IPS-18c (cell line): ENCODE measurements at regions not wholly inside any gene's neighbourhood (a gene's known extent, or its start where the extent isn't known, plus 50 kb on each side); places are given as distances from the start of the nearest gene placed in this dataset.
"Not testable (repeated sequence)": the region's sequence is repeated elsewhere in the genome, so short reads cannot be mapped to it uniquely, and the experiment has no call there.

Experiments
- H3K4me3 ChIP-seq: 2 replicates; pipeline ENCODE4 v1.7.0; 2013; ENCODE audit warnings: low read depth, mild to moderate bottlenecking, low read length, moderate library complexity; ENCODE audit not compliant: insufficient read depth
- H3K9me3 ChIP-seq: one replicate; pipeline ENCODE4 v1.6.1; 2013; ENCODE audit warnings: mild to moderate bottlenecking, low read length, moderate library complexity; ENCODE audit not compliant: control insufficient read depth, insufficient read depth

- Histone ChIP-seq H3K9me3 (no peaks in the 10 kb centered on the region), H3K4me3 (no peak overlapping the region)
These were observed 57.8 kb downstream of the OR2B2 start for GRCh38 chr6:27854421-27854820.

GRCh38 chr6:27851440-27851839, 60.8 kb downstream of the OR2B2 start:
- no peak overlapping the region for H3K4me3 ChIP-seq

DNA sequence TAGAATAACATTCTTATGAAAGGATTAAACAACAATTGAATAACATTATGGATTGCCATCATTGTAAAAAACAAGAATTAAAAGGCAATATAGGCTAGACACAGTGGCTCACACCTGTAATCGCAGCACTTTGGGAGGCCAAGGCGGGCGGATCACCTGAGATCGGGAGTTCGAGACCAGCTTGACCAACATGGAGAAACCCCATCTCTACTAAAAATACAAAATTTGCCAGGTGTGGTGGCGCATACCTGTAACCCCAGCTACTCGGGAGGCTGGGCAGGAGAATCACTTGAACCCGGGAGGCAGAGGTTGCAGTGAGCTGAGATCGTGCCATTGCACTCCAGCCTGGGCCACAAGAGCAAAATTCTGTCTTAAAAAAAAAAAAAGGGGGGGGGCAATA, 63.2 kb downstream of the OR2B2 start:
- H3K9me3 ChIP-seq, H3K4me3 ChIP-seq: not testable (repeated sequence)

More at GRCh38 chr6:27851440-27851839, 60.8 kb downstream of the OR2B2 start:
- no peaks in the 10 kb centered on the region for H3K9me3 ChIP-seq

DNA sequence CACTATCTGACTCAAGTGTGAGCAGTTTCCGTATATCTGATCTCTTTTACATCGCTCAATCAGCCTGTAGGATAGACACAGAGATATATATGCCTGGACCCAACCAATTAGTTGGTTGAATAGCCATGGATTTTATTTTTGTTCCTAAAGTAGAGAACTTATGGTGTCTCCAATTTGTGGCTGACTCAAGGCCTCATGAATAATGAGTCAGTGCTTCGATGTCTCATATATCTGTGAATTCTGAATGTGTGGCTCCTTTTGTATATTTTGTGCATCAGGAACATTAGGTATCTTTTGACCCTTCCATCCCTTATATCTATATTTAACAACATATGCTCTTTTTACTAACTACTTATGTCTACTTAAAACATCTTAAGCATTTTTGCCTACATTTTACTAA, 64.5 kb downstream of the OR2B2 start:
- Histone ChIP-seq H3K4me3 (no peak overlapping the region), H3K9me3 (no peaks in the 10 kb centered on the region)

GRCh38 chr6:27840572-27840971, 71.6 kb downstream of the OR2B2 start:
- Histone ChIP-seq H3K4me3 (no peak overlapping the region), H3K9me3 (no peaks in the 10 kb centered on the region)

- H3K9me3 ChIP-seq = no peaks in the 10 kb centered on the region
- H3K4me3 ChIP-seq = peak overlapping the region; percentile 70
These were observed 72.3 kb downstream of the OR2B2 start for GRCh38 chr6:27839626-27840475.

DNA sequence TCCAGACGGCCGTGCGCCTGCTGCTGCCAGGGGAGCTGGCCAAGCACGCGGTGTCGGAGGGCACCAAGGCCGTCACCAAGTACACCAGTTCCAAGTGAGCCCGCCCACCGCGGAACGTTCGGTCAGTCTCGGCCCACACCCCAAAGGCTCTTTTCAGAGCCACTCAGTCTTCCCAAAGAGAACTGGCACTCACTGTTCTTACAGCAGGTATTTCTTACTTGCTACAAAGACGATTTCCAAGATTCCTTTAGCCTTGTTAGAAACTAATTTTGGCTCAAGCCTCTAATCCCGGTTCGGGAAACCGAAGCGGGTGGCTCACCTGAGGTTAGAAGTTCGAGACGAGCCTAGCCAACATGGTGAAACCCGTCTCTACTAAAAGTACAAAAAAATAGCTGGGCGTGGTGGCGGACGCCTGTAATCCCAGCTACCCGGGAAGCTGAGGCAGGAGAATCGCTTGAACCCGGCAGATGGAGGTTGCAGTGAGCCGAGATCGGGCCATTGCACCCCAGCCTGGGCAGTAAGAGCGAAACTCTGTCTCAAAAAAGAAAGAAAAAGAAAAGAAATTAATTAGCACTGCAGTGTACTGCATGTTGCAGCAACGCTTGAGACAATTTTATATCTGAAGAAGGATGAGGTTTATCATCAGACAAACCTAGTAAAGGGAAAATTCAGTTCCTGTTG, 73.1 kb downstream of the OR2B2 start:
- Histone ChIP-seq H3K9me3 (no peaks in the 10 kb centered on the region), H3K4me3 (peak overlapping the region; percentile 70)

DNA sequence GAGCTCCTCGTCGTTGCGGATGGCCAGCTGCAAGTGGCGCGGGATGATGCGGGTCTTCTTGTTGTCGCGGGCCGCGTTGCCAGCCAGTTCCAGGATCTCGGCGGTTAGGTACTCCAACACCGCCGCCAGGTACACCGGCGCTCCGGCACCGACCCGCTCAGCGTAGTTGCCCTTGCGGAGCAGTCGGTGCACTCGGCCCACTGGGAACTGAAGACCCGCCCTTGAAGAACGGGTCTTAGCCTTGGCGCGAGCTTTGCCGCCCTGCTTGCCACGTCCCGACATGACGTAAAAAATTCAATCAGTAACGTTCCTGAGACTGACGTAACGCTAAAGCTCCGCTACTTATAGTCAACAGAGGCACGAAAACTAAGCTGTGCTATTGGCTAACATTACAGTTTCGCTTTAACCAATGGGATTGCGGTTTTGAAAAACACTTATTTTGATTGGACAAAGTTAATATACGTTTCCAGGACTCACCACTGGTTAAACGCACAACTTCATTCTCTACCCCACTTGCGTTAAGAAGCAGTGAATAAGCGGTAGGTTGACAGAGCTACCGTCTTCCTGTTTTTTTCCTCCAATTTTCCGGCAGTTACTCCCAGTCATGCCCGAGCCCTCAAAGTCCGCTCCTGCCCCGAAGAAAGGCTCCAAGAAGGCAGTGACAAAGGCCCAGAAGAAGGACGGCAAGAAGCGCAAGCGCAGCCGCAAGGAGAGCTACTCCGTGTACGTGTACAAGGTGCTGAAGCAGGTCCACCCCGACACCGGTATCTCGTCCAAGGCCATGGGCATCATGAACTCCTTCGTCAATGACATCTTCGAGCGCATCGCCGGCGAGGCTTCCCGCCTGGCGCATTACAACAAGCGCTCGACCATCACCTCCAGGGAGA, 73.9 kb downstream of the OR2B2 start:
- Histone ChIP-seq H3K4me3 (peak overlapping the region; percentile 70), H3K9me3 (no peaks in the 10 kb centered on the region)

DNA sequence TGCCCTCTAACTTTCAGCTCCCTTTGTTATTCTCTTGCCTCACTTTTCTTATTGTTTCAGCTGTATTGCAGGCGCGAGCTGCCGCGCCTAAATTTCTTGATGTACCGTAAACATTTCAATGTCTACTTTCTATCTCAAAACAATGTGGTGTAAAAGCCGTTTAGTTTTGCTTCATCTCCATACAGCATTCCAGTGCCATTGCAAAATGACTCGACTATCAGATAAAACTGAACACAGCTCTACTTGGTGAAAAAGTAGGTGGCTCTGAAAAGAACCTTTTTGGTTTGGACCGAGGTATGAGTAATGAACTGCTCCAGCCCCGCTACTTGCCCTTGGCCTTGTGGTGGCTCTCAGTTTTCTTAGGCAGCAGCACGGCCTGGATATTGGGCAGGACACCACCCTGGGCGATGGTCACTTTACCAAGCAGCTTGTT, 74.6 kb downstream of the OR2B2 start:
- H3K9me3 ChIP-seq = no peaks in the 10 kb centered on the region
- peak overlapping the region; percentile 70 for H3K4me3 ChIP-seq

GRCh38 chr6:27836783-27837624, 75.2 kb downstream of the OR2B2 start:
- H3K9me3 ChIP-seq = no peaks in the 10 kb centered on the region

GRCh38 chr6:27836141-27836782, 75.9 kb downstream of the OR2B2 start:
- Histone ChIP-seq H3K9me3 (no peaks in the 10 kb centered on the region), H3K4me3 (peak overlapping the region; percentile 70)

More at GRCh38 chr6:27836783-27837624, 75.2 kb downstream of the OR2B2 start:
- H3K4me3 ChIP-seq = peak overlapping the region; percentile 70

- Histone ChIP-seq H3K9me3 (no peaks in the 10 kb centered on the region), H3K4me3 (no peak overlapping the region)
These were observed 77.2 kb downstream of the OR2B2 start for GRCh38 chr6:27834879-27835549.

DNA sequence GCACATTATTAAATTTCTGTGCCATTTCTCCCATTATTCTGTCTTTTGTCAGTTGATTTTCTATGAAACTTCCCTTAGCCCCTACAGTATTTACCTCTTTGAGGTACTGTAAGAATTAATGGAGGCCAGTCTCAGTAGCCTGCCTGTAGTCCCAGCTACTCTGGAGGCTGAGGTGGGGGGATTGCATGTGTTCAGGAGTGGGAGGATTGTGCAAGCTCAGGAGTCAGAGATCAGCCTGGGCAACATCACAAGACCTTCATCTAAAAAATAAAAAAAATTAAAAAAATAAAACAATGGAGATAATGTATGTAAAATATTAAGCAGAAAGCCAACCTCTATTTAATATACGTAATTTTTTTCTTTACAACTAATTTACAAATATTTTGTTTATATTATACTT, 77.8 kb downstream of the OR2B2 start:
- no peak overlapping the region for H3K4me3 ChIP-seq
- peaks cover under 1% of the 10 kb centered on the region for H3K9me3 ChIP-seq

DNA sequence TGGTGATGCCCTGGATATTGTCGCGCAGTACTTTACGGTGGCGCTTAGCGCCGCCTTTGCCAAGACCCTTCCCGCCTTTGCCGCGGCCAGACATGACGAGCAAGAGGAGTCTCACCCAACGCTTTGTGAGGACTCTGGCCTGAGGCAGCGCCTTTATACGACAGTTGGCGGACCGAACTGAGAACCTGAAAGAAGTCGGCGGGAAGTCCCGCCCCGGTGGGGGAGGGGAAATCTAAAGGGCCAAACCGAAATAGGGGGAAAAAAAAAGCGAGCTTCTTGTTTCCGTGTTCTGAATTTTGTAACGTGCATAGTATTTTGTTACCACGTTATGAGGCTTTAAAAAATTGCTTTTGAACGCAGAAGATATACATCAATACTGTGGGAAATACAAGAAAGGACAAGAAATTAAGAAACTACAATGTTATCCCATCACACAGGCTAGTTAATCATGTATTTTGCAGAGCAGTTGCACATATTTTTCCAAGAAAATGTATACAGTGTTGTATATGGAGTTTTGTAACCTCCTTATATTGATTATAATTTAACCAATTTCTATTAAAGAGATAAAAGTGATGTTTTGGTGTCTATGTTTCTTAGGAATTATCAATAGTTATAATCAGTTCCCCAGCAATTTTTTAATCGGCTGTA, 80.6 kb downstream of the OR2B2 start:
- not testable (repeated sequence) for H3K9me3 ChIP-seq, H3K4me3 ChIP-seq

DNA sequence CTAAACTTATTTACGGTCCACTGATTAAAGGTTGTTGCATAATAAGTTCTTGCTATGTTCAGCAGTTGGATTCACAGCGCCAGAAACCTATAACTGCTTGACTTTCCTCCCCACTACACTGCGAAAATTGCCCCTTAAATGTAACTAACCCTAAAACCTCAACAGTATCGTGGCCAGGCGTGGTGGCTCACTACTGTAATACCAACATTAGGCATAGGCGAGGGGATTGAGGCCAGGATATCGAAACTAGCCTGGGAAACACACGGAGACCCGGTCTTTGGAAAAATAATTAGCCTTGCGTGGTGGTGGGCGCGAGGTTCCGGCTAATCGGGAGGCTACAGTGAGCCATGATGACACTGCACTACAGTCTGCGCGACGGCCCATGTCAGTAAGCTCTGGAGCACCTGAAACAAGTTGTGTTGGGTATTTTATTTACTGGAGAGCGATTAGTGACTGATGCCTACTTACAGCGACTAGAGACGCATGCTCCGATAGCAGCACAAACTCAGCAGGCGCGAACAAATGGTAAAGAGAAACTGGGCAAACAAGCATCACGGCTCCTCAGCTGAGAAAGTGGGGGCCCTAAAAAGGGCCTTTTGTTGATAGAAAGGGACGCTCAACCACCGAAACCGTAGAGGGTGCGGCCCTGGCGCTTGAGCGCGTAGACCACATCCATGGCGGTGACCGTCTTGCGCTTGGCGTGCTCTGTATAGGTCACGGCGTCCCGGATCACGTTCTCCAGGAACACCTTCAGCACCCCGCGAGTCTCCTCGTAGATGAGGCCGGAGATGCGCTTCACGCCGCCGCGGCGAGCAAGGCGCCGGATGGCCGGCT, 81.4 kb downstream of the OR2B2 start:
- peak overlapping the region; percentile 70 for H3K4me3 ChIP-seq

More for the DNA sequence above, 81.4 kb downstream of the OR2B2 start:
- not testable (repeated sequence) for H3K9me3 ChIP-seq
